22Rv1 (cell line): ENCODE measurements at regions not wholly inside any gene's neighbourhood (a gene's known extent, or its start where the extent isn't known, plus 50 kb on each side); places are given as distances from the start of the nearest gene placed in this dataset.

Experiments
- CTCF ChIP-seq: fragments of 450-650 bp; IDR thresholded peaks from 2 replicates; pipeline ENCODE4 v1.5.1; 2017; ENCODE audit warnings: mild to moderate bottlenecking
- ZFX ChIP-seq: fragments of 450-650 bp; IDR thresholded peaks from 2 replicates; pipeline ENCODE4 v1.6.1; 2017; ENCODE audit warnings: antibody characterized with exemption, borderline replicate concordance

GRCh38 chrX:9373789-9374188 lies 91.1 kb upstream of the TBL1X start:
- no peak for TF ChIP-seq CTCF
- TF ChIP-seq ZFX: no peak
